ENCODE measurements at regions not wholly inside any gene's neighbourhood (a gene's known extent, or its start where the extent isn't known, plus 50 kb on each side); places are given as distances from the start of the nearest gene placed in this dataset.

DNA sequence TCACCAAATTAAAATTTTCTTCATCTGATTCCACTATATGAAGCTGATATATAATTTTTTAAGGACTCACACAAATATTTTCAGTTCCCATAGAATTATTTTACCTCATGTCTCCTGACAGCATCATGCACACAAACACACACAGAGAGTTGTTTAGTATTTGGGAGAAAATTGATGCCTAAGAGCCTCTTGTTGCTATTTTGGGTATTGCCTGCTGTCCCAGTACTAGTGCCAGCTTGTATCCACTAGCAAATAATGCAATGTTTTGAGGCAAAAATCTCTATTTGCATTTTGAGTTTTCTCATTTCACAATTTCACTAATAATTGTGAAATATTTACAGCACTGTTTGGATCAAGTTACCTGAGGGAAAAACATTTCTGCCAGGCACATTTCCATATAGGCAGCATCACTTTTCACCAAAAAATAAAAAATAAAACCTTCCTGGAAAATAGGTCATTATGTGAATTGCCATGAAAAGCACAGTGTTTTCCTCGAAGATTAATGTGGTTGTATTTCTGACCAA lies 328.2 kb downstream of the KCNJ3 start:
- DNase-seq (no peak), ATAC-seq (ENCODE audit: low read depth) (no peak)
- intact Hi-C loops (cut with micrococcal nuclease) (no loop called here), in situ Hi-C loops (cut with MboI; ENCODE audit: low sequenced_read_pairs) (no loop called here), dilution Hi-C loops (cut with HindIII; ENCODE audit: low sequenced_read_pairs, unreplicated experiment) (no loop called here)
- Histone ChIP-seq H4K8ac (ENCODE audit: low read depth in 2 of 2, low read length in 2 of 2) (no peak overlapping the region), H3K4me3 (ENCODE audit: insufficient read depth, low read depth, low read length) (no peak overlapping the region), H3K4ac (ENCODE audit: low read depth, low read length) (no peak overlapping the region), H3K79me1 (ENCODE audit: low read depth in 1 of 2, low read length in 2 of 2) (no peaks in the 10 kb centered on the region), H3K36me3 (ENCODE audit: control insufficient read depth, insufficient read depth, low read length) (no peaks in the 10 kb centered on the region), H4K5ac (ENCODE audit: low read depth, low read length) (no peak overlapping the region), H3K4me2 (ENCODE audit: low read depth, low read length) (no peak overlapping the region), H3K9me1 (ENCODE audit: insufficient read depth, low read length) (no peaks in the 10 kb centered on the region), H3K27me3 (ENCODE audit: control insufficient read depth, insufficient read depth, low read length) (no peaks in the 10 kb centered on the region), H3K27ac (ENCODE audit: insufficient read depth, low read length) (no peak overlapping the region), H3K56ac (ENCODE audit: extremely low read depth, insufficient read depth, low read length) (no peak overlapping the region), H2BK5ac (ENCODE audit: low read depth, low read length, poor library complexity, severe bottlenecking) (no peak overlapping the region), H3K23ac (ENCODE audit: low read depth, low read length) (no peak overlapping the region), H3K14ac (replicated peaks; ENCODE audit: low read depth, low read length) (no peak overlapping the region), H3K18ac (ENCODE audit: low read depth, low read length) (no peak overlapping the region), H3K4me1 (ENCODE audit: control insufficient read depth, insufficient read depth, low read length) (no peaks in the 10 kb centered on the region), H4K20me1 (ENCODE audit: insufficient read depth, low read length) (no peaks in the 10 kb centered on the region), H2AK5ac (ENCODE audit: low read depth, low read length) (no peak overlapping the region), H2BK20ac (ENCODE audit: low read depth, low read length) (no peak overlapping the region), H2BK120ac (ENCODE audit: low read depth, low read length) (no peak overlapping the region), H3K9me3 (ENCODE audit: control insufficient read depth, insufficient read depth, low read length) (peaks cover 2% of the 10 kb centered on the region; the same call in 1 of the 2 replicates), H2AK9ac (replicated peaks; ENCODE audit: low read depth, low read length, poor library complexity) (no peak overlapping the region), H2AFZ (replicated peaks; ENCODE audit: low read length, poor library complexity) (no peak overlapping the region), H4K91ac (ENCODE audit: insufficient read depth, low read depth, low read length) (no peak overlapping the region), H2BK15ac (ENCODE audit: low read depth, low read length) (no peak overlapping the region), H3K9ac (ENCODE audit: low read depth, low read length) (no peak overlapping the region)
- TF ChIP-seq BHLHE40 (IDR thresholded peaks at IDR 0.05; ENCODE audit: low read depth, low read length) (no peak), CEBPB (IDR thresholded peaks at IDR 0.05; ENCODE audit: low read depth, low read length) (no peak), SMC3 (IDR thresholded peaks at IDR 0.05; ENCODE audit: low read depth, low read length) (no peak), POLR2A (IDR thresholded peaks at IDR 0.05; ENCODE audit: low read depth, low read length) (no peak), CHD1 (IDR thresholded peaks at IDR 0.05; ENCODE audit: low read depth, low read length) (no peak), RCOR1 (IDR thresholded peaks at IDR 0.05; ENCODE audit: insufficient replicate concordance, low read length) (no peak), MAFK (IDR thresholded peaks at IDR 0.05; ENCODE audit: low read depth, low read length) (no peak), FOS (IDR thresholded peaks at IDR 0.05; ENCODE audit: low read depth, low read length) (no peak), NFE2L2 (IDR thresholded peaks at IDR 0.05; ENCODE audit: low read depth, low read length) (no peak), MXI1 (IDR thresholded peaks at IDR 0.05; ENCODE audit: borderline replicate concordance, low read depth, low read length) (no peak), RAD21 (IDR thresholded peaks at IDR 0.05; ENCODE audit: low read length) (no peak), RFX5 (IDR thresholded peaks at IDR 0.05; ENCODE audit: low read depth, low read length) (no peak), MAZ (IDR thresholded peaks at IDR 0.05; ENCODE audit: borderline replicate concordance, low read depth, low read length) (no peak)
- TF ChIP-seq, protein P1, sequence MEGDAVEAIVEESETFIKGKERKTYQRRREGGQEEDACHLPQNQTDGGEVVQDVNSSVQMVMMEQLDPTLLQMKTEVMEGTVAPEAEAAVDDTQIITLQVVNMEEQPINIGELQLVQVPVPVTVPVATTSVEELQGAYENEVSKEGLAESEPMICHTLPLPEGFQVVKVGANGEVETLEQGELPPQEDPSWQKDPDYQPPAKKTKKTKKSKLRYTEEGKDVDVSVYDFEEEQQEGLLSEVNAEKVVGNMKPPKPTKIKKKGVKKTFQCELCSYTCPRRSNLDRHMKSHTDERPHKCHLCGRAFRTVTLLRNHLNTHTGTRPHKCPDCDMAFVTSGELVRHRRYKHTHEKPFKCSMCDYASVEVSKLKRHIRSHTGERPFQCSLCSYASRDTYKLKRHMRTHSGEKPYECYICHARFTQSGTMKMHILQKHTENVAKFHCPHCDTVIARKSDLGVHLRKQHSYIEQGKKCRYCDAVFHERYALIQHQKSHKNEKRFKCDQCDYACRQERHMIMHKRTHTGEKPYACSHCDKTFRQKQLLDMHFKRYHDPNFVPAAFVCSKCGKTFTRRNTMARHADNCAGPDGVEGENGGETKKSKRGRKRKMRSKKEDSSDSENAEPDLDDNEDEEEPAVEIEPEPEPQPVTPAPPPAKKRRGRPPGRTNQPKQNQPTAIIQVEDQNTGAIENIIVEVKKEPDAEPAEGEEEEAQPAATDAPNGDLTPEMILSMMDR (conservative IDR thresholded peaks at IDR 0.05; ENCODE audit: low read depth, low read length) = no peak
- TF ChIP-seq, protein P2, sequence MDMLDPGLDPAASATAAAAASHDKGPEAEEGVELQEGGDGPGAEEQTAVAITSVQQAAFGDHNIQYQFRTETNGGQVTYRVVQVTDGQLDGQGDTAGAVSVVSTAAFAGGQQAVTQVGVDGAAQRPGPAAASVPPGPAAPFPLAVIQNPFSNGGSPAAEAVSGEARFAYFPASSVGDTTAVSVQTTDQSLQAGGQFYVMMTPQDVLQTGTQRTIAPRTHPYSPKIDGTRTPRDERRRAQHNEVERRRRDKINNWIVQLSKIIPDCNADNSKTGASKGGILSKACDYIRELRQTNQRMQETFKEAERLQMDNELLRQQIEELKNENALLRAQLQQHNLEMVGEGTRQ (IDR thresholded peaks at IDR 0.05; ENCODE audit: low read depth, low read length) = no peak
- TF ChIP-seq, protein P3, sequence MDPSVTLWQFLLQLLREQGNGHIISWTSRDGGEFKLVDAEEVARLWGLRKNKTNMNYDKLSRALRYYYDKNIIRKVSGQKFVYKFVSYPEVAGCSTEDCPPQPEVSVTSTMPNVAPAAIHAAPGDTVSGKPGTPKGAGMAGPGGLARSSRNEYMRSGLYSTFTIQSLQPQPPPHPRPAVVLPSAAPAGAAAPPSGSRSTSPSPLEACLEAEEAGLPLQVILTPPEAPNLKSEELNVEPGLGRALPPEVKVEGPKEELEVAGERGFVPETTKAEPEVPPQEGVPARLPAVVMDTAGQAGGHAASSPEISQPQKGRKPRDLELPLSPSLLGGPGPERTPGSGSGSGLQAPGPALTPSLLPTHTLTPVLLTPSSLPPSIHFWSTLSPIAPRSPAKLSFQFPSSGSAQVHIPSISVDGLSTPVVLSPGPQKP (IDR thresholded peaks at IDR 0.05; ENCODE audit: borderline replicate concordance, low read depth, low read length) = no peak
- POLR2A ChIA-PET (ENCODE audit: unreplicated experiment) = no interaction called here
- BruUV-seq (replicated peaks) = no TSS peak
- CTCF ChIA-PET = no interaction called here
- WGBS, 2 experiments (ENCODE audit: extremely low coverage in 2 of 2, insufficient read length in 1 of 2) = no CpG with 5 or more reads among the region's 1 CpG

Data from IMR-90 (cell line).